LNCAP (cell line): ENCODE measurements at regions not wholly inside any gene's neighbourhood (a gene's known extent, or its start where the extent isn't known, plus 50 kb on each side); places are given as distances from the start of the nearest gene placed in this dataset.

Experiments used
- CTCF ChIP-seq: fragments of 450-650 bp; IDR thresholded peaks from 2 replicates; pipeline ENCODE4 v1.5.1; 2017; ENCODE audit warnings: mild to moderate bottlenecking

GRCh38 chr3:21876782-21877181 lies 125.8 kb upstream of the ZNF385D start:
- no peak for TF ChIP-seq CTCF

- no peak for TF ChIP-seq CTCF
Observed at GRCh38 chr3:21877214-21877754, 126.3 kb upstream of the ZNF385D start.

GRCh38 chr3:21879184-21879886 lies 128.3 kb upstream of the ZNF385D start:
- no peak for TF ChIP-seq CTCF

- no peak for TF ChIP-seq CTCF
Observed at GRCh38 chr3:21888656-21889055, 137.6 kb upstream of the ZNF385D start.

- TF ChIP-seq CTCF = no peak
Observed at GRCh38 chr3:21889166-21889565, 138.2 kb upstream of the ZNF385D start.

GRCh38 chr3:21892104-21892503 lies 141.1 kb upstream of the ZNF385D start:
- no peak for TF ChIP-seq CTCF

GRCh38 chr3:21893242-21893641 lies 142.2 kb upstream of the ZNF385D start:
- no peak for TF ChIP-seq CTCF
